Colonic mucosa (tissue), 4 donors: ENCODE measurements at regions not wholly inside any gene's neighbourhood (a gene's known extent, or its start where the extent isn't known, plus 50 kb on each side); places are given as distances from the start of the nearest gene placed in this dataset.

Source experiments
- DNase-seq: peaks from one replicate; pipeline ENCODE4 v3.0.0-alpha.2; 2020
- H3K27ac ChIP-seq: fragments of 200-600 bp; one replicate; pipeline ENCODE4 v1.8.0; 2021
- H3K27me3 ChIP-seq: fragments of 200-600 bp; one replicate; pipeline ENCODE4 v1.8.0; 2021
- H3K36me3 ChIP-seq: fragments of 200-600 bp; one replicate; pipeline ENCODE4 v1.8.0; 2021
- H3K4me1 ChIP-seq: fragments of 200-600 bp; one replicate; pipeline ENCODE4 v1.8.0; 2021; ENCODE audit warnings: mild to moderate bottlenecking
- H3K4me3 ChIP-seq: fragments of 200-600 bp; one replicate; pipeline ENCODE4 v1.8.0; 2021
- H3K9ac ChIP-seq, 2 donors: one replicate each; pipeline ENCODE4 v1.7.0; 2013; ENCODE audit warnings: control low read depth in 2 of 2, low read depth in 2 of 2, low read length in 2 of 2
- H3K9me3 ChIP-seq: fragments of 200-600 bp; one replicate; pipeline ENCODE4 v1.8.0; 2021
- intact Hi-C: fragments of 100-400 bp; cut with DNase I; formaldehyde crosslinking; loops from one replicate; pipeline ENCODE4 v1.14.1; 2022
- TF ChIP-seq, protein P1 (sequence below): fragments of 200-600 bp; IDR thresholded peaks from one replicate; pipeline ENCODE4 v1.8.0; 2022; ENCODE audit warnings: antibody characterized with exemption, mild to moderate bottlenecking
- donor health status: healthy.
- donor health status: DM: no; HTN: no; CAD: no.
- donor health status: DM: no; HTN: no; CAD: no.

DNA sequence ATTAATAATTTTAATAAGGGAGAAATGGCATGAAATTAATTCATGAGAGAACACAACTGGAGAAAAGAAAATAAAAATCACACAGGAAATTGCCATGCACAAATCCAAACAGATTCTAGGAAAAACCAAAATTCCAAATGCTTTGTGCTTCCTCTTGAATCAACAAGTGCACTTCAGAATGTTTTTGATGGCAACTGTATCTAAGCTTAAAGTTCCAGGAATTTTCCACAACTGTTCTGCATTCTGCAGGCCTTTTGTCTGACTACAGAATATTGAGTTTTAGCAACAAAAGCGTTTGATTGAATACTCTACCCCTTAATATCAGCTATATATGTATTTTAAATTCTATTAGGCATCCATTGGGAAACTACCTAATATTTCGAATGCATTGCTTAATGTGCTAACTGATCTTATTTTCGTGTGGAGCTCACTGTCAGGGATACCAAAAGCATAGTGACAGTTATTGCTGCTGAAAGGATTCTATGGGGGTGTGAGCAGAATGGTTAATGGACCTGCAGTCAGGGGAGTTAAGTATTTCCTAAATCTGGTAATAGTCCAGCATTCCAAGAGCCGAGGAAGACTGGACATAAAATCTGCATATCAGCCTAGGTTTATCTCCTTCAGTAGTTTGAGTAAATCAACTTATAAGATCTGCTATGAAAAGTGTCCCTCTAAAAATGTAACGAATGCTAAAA, 482.7 kb upstream of the POU3F3 start:
- TF ChIP-seq, protein P1, sequence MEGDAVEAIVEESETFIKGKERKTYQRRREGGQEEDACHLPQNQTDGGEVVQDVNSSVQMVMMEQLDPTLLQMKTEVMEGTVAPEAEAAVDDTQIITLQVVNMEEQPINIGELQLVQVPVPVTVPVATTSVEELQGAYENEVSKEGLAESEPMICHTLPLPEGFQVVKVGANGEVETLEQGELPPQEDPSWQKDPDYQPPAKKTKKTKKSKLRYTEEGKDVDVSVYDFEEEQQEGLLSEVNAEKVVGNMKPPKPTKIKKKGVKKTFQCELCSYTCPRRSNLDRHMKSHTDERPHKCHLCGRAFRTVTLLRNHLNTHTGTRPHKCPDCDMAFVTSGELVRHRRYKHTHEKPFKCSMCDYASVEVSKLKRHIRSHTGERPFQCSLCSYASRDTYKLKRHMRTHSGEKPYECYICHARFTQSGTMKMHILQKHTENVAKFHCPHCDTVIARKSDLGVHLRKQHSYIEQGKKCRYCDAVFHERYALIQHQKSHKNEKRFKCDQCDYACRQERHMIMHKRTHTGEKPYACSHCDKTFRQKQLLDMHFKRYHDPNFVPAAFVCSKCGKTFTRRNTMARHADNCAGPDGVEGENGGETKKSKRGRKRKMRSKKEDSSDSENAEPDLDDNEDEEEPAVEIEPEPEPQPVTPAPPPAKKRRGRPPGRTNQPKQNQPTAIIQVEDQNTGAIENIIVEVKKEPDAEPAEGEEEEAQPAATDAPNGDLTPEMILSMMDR, result no peak
- no peak for DNase-seq
- Histone ChIP-seq H3K36me3 (no peaks in the 10 kb centered on the region), H3K4me1 (no peaks in the 10 kb centered on the region), H3K9ac (no peak overlapping the region), H3K27me3 (no peaks in the 10 kb centered on the region), H3K4me3 (no peak overlapping the region), H3K27ac (no peak overlapping the region), H3K9me3 (no peaks in the 10 kb centered on the region)
- intact Hi-C loops, result no loop called here

DNA sequence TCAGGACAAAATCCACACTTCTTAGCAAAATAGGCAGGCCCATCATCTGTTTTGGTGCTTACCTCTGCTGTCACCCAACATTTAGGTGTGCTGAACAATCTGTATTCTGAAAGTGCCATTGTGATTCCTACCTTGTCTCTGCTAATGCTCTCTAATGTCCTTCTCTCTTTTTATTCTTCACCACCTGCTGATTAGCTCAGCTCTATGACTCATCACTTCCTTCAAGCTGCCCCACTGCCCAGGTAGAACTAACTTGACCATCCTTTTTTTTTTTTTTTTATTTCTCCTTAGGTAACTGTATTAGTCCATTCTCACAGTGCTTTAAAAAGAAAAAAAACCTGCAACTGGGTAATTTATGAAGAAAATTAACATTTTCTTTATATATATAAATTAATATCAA, 478.7 kb upstream of the POU3F3 start:
- H3K9ac ChIP-seq, result no peak overlapping the region
- TF ChIP-seq, protein P1, result no peak
- no peaks in the 10 kb centered on the region for H3K9me3 ChIP-seq
- no peak for DNase-seq
- no peak overlapping the region for H3K4me3 ChIP-seq
- no peak overlapping the region for H3K27ac ChIP-seq
- intact Hi-C loops, result no loop called here
- H3K27me3 ChIP-seq, result no peaks in the 10 kb centered on the region
- no peaks in the 10 kb centered on the region for H3K36me3 ChIP-seq
- no peaks in the 10 kb centered on the region for H3K4me1 ChIP-seq

DNA sequence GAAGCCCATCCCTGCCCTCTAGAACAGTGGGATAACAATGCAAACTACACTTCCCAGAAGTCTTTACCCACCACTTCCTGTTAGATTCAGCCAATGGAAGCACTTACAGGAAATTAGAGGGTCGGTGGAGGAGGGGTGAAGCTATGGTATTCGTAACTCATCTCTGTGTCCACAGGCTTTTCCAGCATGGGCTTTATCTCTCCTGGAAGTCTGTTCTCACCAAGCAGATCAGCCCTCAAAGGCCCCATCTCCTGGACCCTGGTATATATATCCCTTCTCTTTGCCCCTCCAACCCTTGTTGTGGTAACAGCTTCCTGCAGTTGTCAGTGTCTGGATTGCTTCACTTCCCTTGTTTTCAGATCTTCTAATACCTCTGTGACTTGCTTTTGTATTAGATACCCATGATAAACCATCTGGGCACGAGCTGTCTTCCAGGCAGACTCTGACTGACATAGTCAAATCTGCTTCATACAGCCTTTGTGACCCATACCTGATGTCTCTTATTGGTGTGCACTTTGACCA, 475.0 kb upstream of the POU3F3 start:
- H3K27ac ChIP-seq, result no peak overlapping the region

DNA sequence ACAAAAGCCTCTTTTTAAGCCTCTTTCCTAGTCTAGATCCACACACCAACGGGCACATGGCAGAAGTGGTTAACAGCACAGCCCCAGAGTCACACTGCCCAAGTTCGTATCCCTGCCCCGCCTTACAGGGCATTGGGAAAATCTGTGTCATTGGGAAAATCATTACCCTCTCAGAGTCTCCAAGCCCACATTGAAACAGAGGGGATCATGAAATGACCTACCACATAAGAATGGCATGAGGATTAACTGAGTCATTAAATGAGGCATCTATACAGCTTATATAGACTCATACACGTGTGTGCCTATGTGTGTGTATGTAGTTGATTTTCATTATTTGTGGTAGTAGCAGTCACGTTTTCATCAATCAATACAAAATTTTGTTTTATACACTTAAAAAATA, 469.0 kb upstream of the POU3F3 start:
- Histone ChIP-seq H3K27me3 (no peaks in the 10 kb centered on the region), H3K4me1 (no peaks in the 10 kb centered on the region), H3K4me3 (no peak overlapping the region), H3K9me3 (no peaks in the 10 kb centered on the region), H3K27ac (no peak overlapping the region), H3K36me3 (no peaks in the 10 kb centered on the region), H3K9ac (no peak overlapping the region)
- intact Hi-C loops, result no loop called here
- no peak for DNase-seq
- TF ChIP-seq, protein P1, result no peak

More for the DNA sequence above, 475.0 kb upstream of the POU3F3 start:
- Histone ChIP-seq H3K4me1 (no peaks in the 10 kb centered on the region), H3K9me3 (no peaks in the 10 kb centered on the region), H3K9ac (no peak overlapping the region), H3K27me3 (no peaks in the 10 kb centered on the region), H3K36me3 (no peaks in the 10 kb centered on the region), H3K4me3 (peak overlapping the region; percentile 30)
- intact Hi-C loops, result no loop called here
- peak; percentile 21 for DNase-seq
- TF ChIP-seq, protein P1, result no peak

DNA sequence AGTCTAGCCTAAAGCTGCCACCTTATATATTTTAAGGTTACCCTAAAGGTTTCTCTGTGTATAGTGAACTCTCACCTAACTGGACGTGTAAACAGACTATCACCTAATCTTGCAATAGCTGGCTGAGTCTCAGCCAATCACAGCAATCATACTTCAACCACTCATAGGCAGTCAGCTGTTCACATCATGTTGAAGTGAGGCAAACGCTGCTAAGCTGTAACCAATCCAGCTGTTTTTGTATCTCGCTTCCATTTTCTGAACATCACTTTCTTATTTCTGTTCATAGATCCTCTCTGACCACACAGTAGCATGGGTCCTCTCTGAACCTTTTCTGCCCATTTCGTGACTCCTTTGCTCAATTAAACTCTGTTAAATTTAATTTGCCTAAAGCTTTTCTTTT, 468.2 kb upstream of the POU3F3 start:
- Histone ChIP-seq H3K9me3 (no peaks in the 10 kb centered on the region), H3K4me3 (no peak overlapping the region), H3K27ac (no peak overlapping the region), H3K4me1 (no peaks in the 10 kb centered on the region), H3K9ac (no peak overlapping the region), H3K36me3 (no peaks in the 10 kb centered on the region), H3K27me3 (no peaks in the 10 kb centered on the region)
- DNase-seq, result no peak
- TF ChIP-seq, protein P1, result no peak
- intact Hi-C loops, result no loop called here
